HEK293 (cell line): ENCODE measurements at regions not wholly inside any gene's neighbourhood (a gene's known extent, or its start where the extent isn't known, plus 50 kb on each side); places are given as distances from the start of the nearest gene placed in this dataset.
"Not testable (repeated sequence)": the region's sequence is repeated elsewhere in the genome, so short reads cannot be mapped to it uniquely, and the experiment has no call there.

Experiments used
- TCF7L2 ChIP-seq: IDR thresholded peaks from 2 replicates; pipeline ENCODE4 v1.6.1; 2011; ENCODE audit warnings: low read depth, mild to moderate bottlenecking, inconsistent platforms, low read length, moderate library complexity, borderline replicate concordance
- ZNF341 ChIP-seq: fragments of 450-650 bp; formaldehyde crosslinking; IDR thresholded peaks from 2 replicates; pipeline ENCODE4; 2016; ENCODE audit warnings: low read depth, missing biosample characterization, missing genetic modification characterization

DNA sequence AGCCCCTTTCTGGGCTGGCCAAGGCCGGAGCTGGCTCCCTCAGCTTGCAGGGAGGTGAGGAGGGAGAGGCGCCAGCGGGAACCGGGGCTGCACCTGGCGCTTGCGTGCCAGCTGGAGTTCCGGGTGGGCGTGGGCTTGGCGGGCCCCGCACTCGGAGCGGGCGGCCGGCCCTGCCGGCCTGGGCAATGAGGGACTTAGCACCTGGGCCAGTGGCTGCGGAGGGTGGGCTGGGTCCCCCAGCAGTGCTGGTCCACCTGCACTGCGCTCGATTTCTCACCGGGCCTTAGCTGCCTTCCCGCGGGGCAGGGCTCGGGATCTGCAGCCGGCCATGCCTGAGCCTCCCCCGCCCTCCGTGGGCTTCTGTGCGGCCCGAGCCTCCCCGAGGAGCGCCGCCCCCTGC is 331.5 kb upstream of the KYNU start:
- not testable (repeated sequence) for TF ChIP-seq ZNF341, TCF7L2
